Heart right ventricle (tissue), 16 donors: ENCODE measurements at regions not wholly inside any gene's neighbourhood (a gene's known extent, or its start where the extent isn't known, plus 50 kb on each side); places are given as distances from the start of the nearest gene placed in this dataset.

Experiments used
- ATAC-seq, 8 donors: fragments of 200-7000 bp; cut with Tn5 transposase; one replicate each; pipeline ENCODE4 v1.9.1; 2020; ENCODE audit warnings: mild to moderate bottlenecking in 8 of 8, moderate library complexity in 8 of 8, moderate number of reproducible peaks in 1 of 8
- DNase-seq, 2 donors: peaks; one replicate each; pipeline ENCODE4 v3.0.0-alpha.2; 2020
- H3K27ac ChIP-seq, 10 donors: fragments of 200-600 bp; sonication (generic) in 2 of 10; one replicate each; pipeline versions ENCODE4 v1.5.0 to v1.8.0; 2020 to 2022; ENCODE audit warnings: mild to moderate bottlenecking in 3 of 10
- H3K27me3 ChIP-seq, 7 donors: fragments of 200-600 bp; one replicate each; pipeline ENCODE4 v1.8.0; 2021 to 2022; ENCODE audit warnings: mild to moderate bottlenecking in 2 of 7
- H3K36me3 ChIP-seq, 9 donors: fragments of 200-600 bp; sonication (generic) in 1 of 9; one replicate each; pipeline versions ENCODE4 v1.5.0 to v1.8.0; 2020 to 2022; ENCODE audit warnings: mild to moderate bottlenecking in 2 of 9
- H3K4me1 ChIP-seq, 9 donors: fragments of 200-600 bp; sonication (generic) in 1 of 9; one replicate each; pipeline versions ENCODE4 v1.5.0 to v1.8.0; 2020 to 2022; ENCODE audit warnings: mild to moderate bottlenecking in 4 of 9
- H3K4me3 ChIP-seq, 10 donors: fragments of 200-600 bp; sonication (generic) in 2 of 10; one replicate each; pipeline versions ENCODE4 v1.5.0 to v1.8.0; 2020 to 2022; ENCODE audit warnings: mild to moderate bottlenecking in 7 of 10, moderate library complexity in 2 of 10
- H3K9me3 ChIP-seq, 11 donors: fragments of 200-600 bp in 10 of 11; sonication (generic) in 2 of 11; one replicate each; pipeline versions ENCODE4 v1.5.0 to v1.8.0; 2013 to 2022; ENCODE audit warnings: mild to moderate bottlenecking in 2 of 11, control low read depth in 1 of 11, moderate library complexity in 1 of 11
- WGBS, 2 donors: extraction: QIAGEN DNeasy Blood & Tissue Kit; methylation state at CpG; one replicate each; pipeline ENCODE4 v1.1.7; 2013; ENCODE audit warnings: inconsistent platforms in 1 of 2; 5-methylcytosine and 5-hydroxymethylcytosine counted together
- intact Hi-C, 10 donors: fragments of 100-400 bp; cut with DNase I; formaldehyde crosslinking; loops; one replicate each; pipeline versions ENCODE4 v1.11.1 to v1.14.2; 2022
- TF ChIP-seq, protein P1 (sequence below), 9 donors: fragments of 200-600 bp; sonication (generic) in 2 of 9; IDR thresholded peaks; one replicate each; pipeline versions ENCODE4 v1.5.0 to v1.8.0; 2021 to 2022; ENCODE audit warnings: antibody characterized with exemption in 9 of 9, mild to moderate bottlenecking in 5 of 9, moderate library complexity in 1 of 9
- donor health status: Arrhythmogenic right ventricular cardiomyopathy.
- donor health status: ischemic (EF 13 %, LVEDD 7.1; RV severe dilation, severe dysfunction).
- donor health status: healthy with polysubstance abuse.
- donor health status: DM: no; HTN: yes; CAD: no.
- donor health status: DM: no; HTN: no; CAD: no.
- donor health status: ischemic (EF 25% LVEDD 6.9; RV normal size, moderate dysfunction).
- donor health status: ischemic (EF 25% LVEDD 5.7; RV mildly dilated, moderate dysfunction).
- donor health status: healthy.
- donor health status: DM: yes; HTN: yes; CAD: no.
- donor health status: Ischemic cardiomyopathy.
- donor health status: ischemic (EF 35%, LVEDD 5.7; RV mildly dilated, moderate dysfunction).
- donor health status: nonischemic (EF 11% LVEDD 7.7; RV severe dilation, severe dysfunction).
- donor health status: DM: yes; HTN: yes; CAD: no.
- donor health status: PGD.
- donor health status: ischemic (EF 29% LVEDD 5.4; RV normal size, mild dysfunction).
- donor health status: nonischemic (EF 23%, LVEDD 6.1; RV moderate dilation, normal function).

- 72 to 79% methylated on average over 6 of the region's 6 CpGs for WGBS, 2 donors
- TF ChIP-seq, protein P1, sequence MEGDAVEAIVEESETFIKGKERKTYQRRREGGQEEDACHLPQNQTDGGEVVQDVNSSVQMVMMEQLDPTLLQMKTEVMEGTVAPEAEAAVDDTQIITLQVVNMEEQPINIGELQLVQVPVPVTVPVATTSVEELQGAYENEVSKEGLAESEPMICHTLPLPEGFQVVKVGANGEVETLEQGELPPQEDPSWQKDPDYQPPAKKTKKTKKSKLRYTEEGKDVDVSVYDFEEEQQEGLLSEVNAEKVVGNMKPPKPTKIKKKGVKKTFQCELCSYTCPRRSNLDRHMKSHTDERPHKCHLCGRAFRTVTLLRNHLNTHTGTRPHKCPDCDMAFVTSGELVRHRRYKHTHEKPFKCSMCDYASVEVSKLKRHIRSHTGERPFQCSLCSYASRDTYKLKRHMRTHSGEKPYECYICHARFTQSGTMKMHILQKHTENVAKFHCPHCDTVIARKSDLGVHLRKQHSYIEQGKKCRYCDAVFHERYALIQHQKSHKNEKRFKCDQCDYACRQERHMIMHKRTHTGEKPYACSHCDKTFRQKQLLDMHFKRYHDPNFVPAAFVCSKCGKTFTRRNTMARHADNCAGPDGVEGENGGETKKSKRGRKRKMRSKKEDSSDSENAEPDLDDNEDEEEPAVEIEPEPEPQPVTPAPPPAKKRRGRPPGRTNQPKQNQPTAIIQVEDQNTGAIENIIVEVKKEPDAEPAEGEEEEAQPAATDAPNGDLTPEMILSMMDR (IDR thresholded peaks at IDR 0.05) = no peak
Observed at GRCh38 chr1:170321113-170321512, 175.4 kb downstream of the NTMT2 start.

GRCh38 chr1:170326186-170326585, 180.4 kb downstream of the NTMT2 start:
- Histone ChIP-seq H3K27me3 (no peaks in the 10 kb centered on the region), H3K4me1 (no peaks in the 10 kb centered on the region), H3K4me3 (no peak overlapping the region), H3K36me3 (no peaks in the 10 kb centered on the region), H3K9me3 (peaks cover 0 to 9% (median 0%) of the 10 kb centered on the region in 11 donors), H3K27ac (no peak overlapping the region)
- no peak for ATAC-seq
- intact Hi-C loops = no loop called here
- no peak for DNase-seq
- TF ChIP-seq, protein P1 (IDR thresholded peaks at IDR 0.05) = no peak
- WGBS, 2 donors = 100% methylated on average over 1 of the region's 1 CpG

More at GRCh38 chr1:170321113-170321512, 175.4 kb downstream of the NTMT2 start:
- DNase-seq (no peak), ATAC-seq (no peak)
- Histone ChIP-seq H3K36me3 (no peaks in the 10 kb centered on the region), H3K4me3 (no peak overlapping the region), H3K27me3 (no peaks in the 10 kb centered on the region), H3K27ac (no peak overlapping the region), H3K4me1 (no peaks in the 10 kb centered on the region), H3K9me3 (peaks cover 0 to 9% (median 0%) of the 10 kb centered on the region in 11 donors)
- intact Hi-C loops = no loop called here

DNA sequence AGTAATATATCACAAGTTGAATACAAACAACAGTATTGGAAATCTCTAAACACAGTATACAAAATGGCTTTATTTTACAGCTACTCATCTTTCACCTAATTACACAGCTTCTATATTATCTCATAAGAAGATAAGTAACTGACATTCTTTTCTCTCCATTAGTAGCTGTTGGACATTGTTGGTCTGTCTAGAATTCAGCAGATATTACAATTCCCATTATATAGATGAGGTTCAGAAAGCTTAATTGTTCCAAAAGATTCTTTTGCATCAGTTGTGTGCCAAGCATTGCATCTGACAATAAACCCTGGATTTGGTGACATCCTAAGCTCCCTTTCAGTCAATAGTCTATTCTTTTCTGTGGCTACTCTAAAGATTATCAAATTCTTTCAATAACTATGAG, 187.0 kb downstream of the NTMT2 start:
- intact Hi-C loops = no loop called here
- H3K4me1 ChIP-seq = peaks cover 0 to 8% (median 0%) of the 10 kb centered on the region in 9 donors
- peaks cover 0 to 12% (median 0%) of the 10 kb centered on the region in 11 donors for H3K9me3 ChIP-seq

GRCh38 chr1:170337413-170337994, 191.7 kb downstream of the NTMT2 start:
- H3K27ac ChIP-seq = peak overlapping the region in 1 of 10 donors; percentile 17
- TF ChIP-seq, protein P1 (IDR thresholded peaks at IDR 0.05) = no peak
- 62 to 79% methylated on average over 6 of the region's 6 CpGs for WGBS, 2 donors
- H3K4me1 ChIP-seq = peaks cover 0 to 26% (median 10%) of the 10 kb centered on the region in 9 donors
- intact Hi-C loops = no loop called here
- H3K36me3 ChIP-seq = no peaks in the 10 kb centered on the region
- ATAC-seq (no peak), DNase-seq (no peak)
- H3K4me3 ChIP-seq = no peak overlapping the region
- peaks cover 0 to 12% (median 0%) of the 10 kb centered on the region in 11 donors for H3K9me3 ChIP-seq
- no peaks in the 10 kb centered on the region for H3K27me3 ChIP-seq

More for the DNA sequence above, 187.0 kb downstream of the NTMT2 start:
- Histone ChIP-seq H3K27ac (no peak overlapping the region), H3K36me3 (no peaks in the 10 kb centered on the region), H3K4me3 (no peak overlapping the region), H3K27me3 (no peaks in the 10 kb centered on the region)
- no peak for DNase-seq
- ATAC-seq = no peak
- TF ChIP-seq, protein P1 (IDR thresholded peaks at IDR 0.05) = no peak
